ENCODE measurements at regions not wholly inside any gene's neighbourhood (a gene's known extent, or its start where the extent isn't known, plus 50 kb on each side); places are given as distances from the start of the nearest gene placed in this dataset.

DNA sequence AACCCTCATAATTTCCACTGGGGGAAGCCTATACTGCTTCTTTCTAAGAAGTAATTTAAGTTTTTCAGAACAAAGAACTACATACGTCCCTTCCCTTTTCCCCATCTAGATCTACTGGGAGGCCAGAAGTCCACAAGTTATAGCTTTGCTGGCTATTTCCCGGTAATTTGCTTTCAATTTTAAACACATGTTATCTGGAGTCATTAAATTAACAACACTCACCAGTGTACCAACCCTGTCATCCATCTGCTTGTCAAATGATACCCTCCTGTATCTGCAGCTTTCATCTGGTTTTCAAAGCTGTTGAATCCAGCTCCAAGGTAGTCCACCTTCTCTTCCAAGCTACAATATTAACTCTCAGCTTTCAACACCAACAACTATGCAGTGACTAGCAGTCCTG is 466.7 kb upstream of the PKN2 start:
- no peak for DNase-seq (ENCODE audit: low read depth in 2 of 2)

DNA sequence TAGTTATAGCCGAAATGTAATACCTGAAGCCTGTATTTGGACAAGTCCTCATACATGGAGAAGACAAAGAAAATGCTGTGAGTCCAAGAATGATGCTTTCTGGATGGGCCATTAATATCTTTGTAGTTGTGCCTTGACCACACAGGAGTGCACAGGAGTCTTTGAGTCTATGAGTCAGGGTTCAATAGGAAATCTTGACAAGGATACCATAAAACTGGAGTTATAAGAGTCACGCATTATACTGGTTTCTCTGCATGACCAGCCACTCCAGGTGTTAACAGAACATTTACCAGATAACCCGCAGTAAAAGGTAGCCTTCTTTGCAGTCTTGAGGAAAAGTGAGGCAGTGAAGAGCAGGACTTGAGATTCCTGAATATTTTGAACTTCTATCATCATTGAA is 464.6 kb upstream of the PKN2 start:
- DNase-seq (ENCODE audit: low read depth in 2 of 2), result no peak

DNA sequence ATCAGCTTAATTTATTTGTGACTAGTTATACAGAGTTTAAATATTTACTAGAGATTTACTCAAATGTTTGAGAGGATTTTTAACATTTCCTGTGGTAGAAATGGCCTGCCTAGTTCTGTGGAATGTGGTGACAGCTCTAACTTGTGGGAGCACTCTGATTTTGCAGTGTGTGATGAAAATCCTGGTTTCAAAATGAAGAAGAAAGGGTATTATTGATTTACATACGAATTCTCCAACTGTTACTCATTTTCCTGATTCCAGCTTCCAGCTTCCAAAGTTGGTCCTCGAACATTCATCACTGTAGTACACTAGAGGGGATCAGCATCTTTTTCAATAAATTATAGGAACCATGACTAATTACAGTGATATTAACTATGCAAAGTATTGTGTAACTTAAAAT is 462.7 kb upstream of the PKN2 start:
- DNase-seq (ENCODE audit: low read depth in 2 of 2), result no peak

DNA sequence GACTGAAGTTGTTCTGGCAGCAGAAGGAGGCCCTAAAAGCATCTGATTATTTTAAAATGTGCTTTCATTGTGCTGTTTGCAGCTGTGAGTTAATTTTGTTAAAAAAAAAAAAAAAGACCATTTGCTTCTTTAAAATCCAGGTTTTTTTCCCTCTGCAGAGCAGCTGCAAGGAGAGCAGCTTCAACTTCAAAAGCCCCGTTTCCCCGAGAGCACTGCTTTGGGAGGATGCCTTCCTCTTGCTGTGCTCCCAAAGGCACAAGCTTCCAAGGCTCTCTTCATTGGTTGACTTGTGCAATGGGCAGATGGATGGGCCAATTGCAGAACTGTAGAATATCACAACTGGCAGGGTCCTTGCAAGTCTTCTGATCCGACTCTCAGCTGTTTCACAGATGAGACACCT is 459.2 kb upstream of the PKN2 start:
- no peak for DNase-seq (ENCODE audit: low read depth in 2 of 2)

DNA sequence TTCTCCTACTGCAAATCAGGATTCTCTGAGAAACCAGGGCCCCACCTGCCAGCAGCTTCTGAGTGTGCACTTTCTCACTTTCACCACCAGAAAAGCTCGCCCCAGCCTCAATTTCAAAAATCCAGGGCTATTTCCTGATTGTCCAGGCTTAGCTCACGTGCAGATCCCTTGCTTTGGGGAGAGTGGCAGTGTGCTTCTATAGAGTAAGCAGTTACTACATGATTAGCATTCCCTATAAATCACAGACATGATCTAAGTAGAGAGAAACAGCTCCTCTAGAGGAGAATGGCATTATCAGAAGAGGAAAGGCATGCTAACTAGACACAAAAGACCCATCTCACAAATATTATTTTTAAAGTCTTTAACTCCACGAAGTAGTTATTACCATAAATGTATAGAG is 456.0 kb upstream of the PKN2 start:
- DNase-seq (ENCODE audit: low read depth in 2 of 2), result no peak

DNA sequence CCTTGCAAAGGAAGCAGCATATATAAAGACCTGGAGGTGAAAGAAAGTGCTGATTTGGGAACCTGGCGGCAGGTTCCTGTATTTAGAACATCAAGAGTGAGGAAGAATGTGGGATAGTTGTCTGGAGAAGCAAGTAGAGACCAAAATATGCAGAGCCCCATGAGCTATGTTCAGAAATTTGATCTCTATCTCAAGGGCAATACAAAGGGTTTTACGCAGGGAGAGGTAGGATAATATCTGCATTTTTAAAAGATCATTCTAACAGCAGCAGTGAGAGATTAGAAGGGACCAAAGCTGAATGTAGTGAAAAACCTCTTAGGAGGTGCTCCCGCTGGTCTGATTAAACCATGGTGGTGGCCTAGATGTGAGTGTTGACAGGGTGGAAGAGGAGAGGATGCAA is 453.9 kb upstream of the PKN2 start:
- no peak for DNase-seq (ENCODE audit: low read depth in 2 of 2)

DNA sequence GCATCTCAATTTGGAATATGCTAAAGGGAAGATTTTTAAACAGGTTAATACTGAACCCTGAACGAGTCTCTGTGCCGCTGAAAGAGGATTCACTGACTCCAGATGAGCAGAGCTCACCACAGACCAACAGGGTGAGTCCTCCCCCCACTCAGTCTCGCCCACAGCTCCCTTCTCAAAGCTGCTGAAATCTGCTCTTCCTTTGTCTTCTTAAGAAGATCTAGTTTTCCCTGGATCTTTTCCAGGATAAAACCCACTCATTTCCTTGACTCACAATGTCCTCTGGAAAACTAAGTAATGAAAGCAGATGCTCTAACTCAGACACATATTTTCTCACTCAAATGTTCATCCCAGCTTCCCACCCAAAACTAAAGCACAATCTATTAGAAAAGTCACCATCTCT is 447.0 kb upstream of the PKN2 start:
- no peak for DNase-seq (ENCODE audit: low read depth in 2 of 2)

DNA sequence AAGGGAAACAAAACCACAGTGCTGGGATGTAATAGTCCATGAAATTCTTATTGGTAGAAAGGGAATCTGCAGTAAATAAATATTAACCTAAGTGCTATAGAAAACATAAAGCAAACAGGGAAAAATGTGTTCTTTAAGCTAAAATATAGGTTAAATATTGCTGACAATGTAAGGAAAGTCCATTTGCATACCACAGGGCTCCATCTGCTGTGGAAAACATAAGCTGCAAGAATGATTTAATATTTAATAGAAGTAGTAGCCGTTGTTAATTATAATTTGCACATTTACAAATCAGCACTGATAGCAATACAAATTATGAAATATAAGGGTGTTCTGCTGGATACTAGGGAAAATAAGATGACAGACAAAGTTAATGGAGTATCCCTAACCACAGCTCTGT is 444.9 kb upstream of the PKN2 start:
- no peak for DNase-seq (ENCODE audit: low read depth in 2 of 2)

DNA sequence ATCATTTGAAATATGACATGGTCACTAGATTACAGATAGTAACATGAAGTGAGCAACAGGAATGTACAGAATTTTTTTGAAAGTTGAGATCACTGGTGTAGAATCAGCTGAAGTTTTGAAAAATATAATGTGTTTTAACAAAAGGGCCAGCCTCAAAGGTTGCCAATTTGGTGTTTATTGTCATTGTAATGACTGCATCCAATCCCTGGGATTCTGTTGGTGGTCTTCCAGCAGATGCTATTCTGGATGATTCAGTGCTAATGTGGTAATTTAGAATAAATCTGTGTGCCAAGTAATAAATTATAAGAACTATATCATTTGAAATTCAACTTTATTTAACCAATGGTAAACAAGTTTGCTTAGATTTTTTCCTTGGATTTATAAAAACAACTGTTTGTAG is 436.4 kb upstream of the PKN2 start:
- no peak for DNase-seq (ENCODE audit: low read depth in 2 of 2)

DNA sequence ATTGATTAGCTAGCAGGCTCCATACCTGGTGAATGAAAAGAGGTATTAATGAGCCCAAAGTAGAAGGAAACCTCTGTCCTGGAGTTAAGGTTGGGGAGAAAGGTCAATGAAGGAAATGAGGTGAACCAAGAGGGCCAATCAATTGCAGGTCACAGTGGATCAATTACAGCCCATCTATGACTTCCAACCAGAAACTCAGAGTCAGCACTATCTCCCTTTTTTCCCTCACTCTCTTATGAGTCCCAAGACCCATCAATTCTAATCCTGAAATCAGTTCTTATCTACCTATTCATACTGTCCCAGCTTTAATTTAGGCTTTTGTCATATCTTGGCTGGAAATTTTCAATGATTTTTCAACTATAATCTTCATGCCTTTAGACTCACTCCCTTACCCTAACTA is 433.2 kb upstream of the PKN2 start:
- no peak for DNase-seq (ENCODE audit: low read depth in 2 of 2)

DNA sequence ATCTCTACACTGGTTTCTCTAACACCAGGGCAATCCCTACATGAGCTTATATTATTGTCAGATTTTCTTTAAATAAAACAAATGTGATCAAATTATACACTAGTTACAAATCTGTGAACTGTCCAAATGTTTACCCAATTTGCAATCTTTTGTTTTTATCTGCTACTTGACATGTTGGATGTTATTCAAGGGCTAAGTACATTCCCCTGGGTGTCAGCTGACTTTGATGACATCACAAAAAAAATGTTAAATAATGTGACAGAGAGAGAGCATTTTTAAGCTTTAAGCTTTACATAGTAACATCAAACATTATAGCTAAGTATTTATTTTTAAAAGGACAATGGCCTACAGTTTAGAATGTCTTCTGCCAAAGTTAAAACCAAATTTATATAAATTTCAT is 431.3 kb upstream of the PKN2 start:
- DNase-seq (ENCODE audit: low read depth in 2 of 2), result no peak

DNA sequence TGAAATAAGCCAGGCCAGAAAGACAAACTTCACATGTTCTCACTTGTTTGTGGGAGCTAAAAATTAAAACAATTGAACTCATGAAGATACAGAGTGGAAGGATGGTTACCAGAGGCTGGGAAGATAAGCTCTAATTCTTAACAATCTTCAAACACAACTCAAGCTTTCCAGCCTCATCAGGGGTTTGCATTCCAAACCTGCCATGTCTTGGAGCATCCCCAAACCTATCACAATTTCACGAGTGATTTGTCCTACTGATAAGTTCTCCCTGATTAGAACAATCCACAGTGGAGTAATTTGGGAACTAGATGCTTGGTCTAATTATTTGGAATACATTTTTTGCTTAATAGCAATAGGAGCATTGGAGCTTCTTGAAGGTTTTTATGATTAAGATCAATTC is 418.5 kb upstream of the PKN2 start:
- no peak for DNase-seq (ENCODE audit: low read depth in 2 of 2)

DNA sequence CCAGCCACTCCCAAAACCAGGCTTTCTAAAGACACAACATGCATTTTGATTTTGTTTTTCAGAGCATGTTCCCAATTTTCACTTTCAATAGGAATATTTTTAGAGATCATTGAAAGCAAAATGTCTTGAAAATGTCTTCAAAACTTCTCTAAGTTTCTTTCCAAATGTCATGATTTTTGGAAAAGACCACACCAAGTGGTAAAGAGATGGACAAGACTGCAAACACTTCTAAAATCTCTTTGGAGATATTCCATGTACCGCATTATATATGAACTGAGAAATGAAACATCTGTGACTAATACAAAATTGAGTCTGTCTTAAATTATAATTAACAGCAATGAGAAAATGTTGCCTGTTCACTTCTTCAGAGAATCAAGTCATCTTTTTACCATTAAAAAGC is 418.0 kb upstream of the PKN2 start:
- no peak for DNase-seq (ENCODE audit: low read depth in 2 of 2)

DNA sequence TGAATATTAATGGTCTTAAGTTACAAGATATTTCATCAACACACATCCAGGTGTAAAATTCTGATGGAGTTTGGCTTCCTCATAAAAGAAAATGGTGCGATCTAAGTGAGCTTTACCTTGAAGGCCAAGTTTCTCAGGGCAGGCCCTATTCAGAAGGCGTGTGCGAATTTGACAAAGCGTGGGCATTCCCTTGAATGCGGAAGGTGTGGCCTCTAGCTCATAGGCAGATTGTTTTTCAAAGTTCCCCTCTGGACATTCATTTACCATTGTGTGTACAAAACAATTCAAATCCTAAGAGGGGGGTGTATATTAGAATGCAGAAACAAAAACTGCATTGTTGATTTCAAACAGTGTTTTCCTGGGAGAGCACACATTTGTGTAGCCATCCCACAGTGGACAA is 411.9 kb upstream of the PKN2 start:
- DNase-seq (ENCODE audit: low read depth in 2 of 2), result no peak

DNA sequence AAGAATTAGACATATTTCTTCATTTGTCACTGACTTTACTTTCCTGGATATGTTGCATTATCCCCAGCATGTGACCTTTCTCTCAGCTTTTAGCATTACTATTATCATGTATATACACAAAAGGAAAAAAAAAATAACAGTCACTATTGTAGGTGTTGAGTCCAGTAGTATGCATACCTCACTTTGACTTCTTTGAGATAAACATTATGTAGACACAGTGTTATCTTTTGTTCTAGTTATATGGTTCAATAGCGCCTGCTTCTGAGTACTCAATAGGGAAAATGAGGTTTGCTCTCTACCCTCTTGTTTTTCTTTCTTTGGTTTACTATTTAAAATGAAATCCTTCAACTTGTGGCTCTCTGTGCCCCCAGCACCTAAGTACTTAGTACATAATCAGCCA is 409.6 kb upstream of the PKN2 start:
- no peak for DNase-seq (ENCODE audit: low read depth in 2 of 2)

DNA sequence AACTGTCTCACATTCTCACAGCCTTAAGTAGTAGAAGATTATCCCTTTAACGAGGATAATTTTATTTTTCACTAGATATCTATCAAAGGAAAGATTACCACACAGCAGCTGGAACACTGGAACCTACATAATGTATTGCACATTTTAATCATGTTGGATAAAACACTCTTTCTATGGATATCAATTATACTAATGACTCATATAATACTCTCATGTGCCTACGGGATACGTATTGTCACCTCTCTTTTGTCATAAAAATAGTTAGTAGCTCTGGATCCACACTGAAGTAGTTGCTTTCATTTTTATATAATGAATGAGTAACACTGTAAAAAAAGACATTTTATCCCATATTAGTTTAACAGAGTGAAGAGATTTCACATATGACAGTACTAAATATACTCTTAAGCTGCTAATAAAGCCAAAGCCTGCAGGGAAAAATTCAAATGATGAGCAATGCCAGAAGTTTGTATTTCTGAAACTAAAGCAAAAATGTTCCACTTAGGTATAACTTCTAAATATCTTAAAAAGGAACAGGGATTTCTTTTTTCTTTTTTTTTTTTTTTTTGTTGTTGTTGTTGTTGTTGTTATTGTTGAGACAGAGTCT is 408.7 kb upstream of the PKN2 start:
- no peak for DNase-seq (ENCODE audit: low read depth in 2 of 2)

DNA sequence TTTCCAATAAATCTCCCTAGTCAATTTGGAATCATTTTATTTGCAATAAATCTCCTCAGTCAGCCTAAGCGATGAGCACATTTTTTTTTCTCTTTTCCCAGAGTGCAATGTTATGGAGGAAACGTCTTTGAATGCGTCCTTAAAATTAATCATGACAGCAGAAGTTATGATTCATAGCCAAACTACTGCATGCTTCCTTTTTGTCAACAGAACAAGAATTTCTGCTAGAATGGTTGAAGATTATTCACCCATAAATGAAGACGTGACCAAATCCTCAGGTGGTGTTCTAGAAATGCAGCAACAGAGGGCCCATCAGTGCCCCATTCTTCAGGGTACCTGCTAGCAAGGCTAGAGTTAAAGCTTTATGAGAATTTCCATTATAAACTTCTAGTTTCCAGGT is 407.9 kb upstream of the PKN2 start:
- DNase-seq (ENCODE audit: low read depth in 2 of 2), result no peak

DNA sequence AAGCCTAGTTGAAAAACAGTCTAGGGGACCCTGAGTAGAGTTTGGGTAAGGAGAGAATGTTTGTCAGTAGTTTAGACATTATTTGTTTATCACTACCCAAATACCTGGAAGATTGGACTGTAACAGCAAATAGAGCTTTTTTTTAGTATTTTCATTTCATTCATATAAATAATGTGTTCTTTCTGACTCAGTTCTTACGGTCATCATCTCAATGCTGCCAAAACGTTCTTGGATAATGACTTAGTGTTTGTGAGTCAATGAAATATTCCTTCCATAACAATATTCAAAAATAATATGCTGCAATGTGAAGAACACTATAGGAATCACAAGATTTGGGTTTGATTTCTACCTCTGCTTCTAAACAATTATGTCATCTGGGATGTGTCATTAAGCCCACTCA is 400.0 kb upstream of the PKN2 start:
- DNase-seq (ENCODE audit: low read depth in 2 of 2), result no peak

DNA sequence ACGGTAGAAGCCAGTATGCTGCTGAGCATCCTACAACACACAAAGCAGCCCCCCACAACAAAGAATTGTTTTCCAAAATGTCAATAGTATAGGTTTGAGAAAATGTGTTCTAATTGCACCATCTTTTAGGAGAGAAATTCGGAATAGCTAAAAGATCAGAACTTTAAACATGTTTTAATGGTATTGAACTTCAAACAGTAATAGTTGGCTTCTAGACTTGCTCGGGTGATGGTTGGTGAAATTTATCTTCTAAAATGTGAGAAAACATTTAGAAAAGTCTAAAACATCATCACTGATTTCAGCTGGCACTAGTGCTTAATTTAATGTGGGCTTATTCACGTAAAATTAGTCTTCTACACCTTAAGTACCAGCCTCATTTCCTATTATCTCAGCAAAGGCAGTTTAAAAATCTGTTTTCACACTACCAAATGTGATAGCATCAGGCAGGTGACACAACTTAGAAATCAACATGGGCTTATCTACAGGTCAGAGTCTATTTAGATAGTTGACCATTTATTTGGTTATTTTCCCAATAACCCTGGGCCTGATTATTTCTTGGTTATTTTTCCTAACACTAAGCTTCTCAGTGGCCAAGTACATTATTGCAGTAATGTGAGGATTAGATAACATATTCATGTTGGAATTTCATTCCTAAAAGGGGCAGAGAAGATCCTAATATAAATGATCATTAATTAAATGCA is 399.3 kb upstream of the PKN2 start:
- DNase-seq (ENCODE audit: low read depth in 2 of 2), result no peak

DNA sequence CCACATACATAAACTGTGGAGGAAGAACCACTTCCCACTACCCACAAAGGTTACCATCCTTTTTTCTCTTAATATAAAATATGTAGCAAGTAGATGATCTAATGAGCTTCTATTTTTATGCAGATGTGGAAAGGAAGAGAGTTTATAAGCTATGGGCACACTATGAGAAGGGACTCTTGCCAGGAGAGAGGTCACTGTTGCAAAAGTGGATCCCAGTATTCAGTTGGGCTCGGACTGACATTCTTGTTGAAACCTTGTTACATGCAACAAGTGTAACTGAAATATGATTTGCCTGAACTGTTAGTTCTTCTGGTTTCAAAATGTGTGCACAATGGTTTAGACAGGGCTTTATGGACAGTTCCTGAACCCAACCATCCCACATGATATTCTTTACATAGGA is 397.4 kb upstream of the PKN2 start:
- no peak for DNase-seq (ENCODE audit: low read depth in 2 of 2)

DNA sequence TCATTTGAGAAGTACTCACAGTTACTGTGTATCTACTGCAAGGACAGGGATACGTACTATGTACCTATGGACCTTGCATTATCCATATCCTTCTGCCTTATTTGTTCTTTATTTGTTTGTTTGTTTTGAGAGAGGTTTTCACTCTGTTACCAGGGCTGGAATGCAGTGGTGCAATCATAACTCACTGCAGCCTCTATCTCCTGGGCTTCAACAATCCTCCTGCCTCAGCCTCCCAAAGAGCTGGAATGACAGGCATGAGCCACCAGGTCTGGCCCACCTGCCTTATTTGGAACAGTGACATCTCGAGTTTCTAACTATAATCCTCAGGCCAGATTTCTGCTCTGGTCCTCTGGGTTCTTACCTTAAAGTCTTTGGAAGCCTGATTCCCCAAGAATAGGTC is 395.5 kb upstream of the PKN2 start:
- DNase-seq (ENCODE audit: low read depth in 2 of 2), result no peak

DNA sequence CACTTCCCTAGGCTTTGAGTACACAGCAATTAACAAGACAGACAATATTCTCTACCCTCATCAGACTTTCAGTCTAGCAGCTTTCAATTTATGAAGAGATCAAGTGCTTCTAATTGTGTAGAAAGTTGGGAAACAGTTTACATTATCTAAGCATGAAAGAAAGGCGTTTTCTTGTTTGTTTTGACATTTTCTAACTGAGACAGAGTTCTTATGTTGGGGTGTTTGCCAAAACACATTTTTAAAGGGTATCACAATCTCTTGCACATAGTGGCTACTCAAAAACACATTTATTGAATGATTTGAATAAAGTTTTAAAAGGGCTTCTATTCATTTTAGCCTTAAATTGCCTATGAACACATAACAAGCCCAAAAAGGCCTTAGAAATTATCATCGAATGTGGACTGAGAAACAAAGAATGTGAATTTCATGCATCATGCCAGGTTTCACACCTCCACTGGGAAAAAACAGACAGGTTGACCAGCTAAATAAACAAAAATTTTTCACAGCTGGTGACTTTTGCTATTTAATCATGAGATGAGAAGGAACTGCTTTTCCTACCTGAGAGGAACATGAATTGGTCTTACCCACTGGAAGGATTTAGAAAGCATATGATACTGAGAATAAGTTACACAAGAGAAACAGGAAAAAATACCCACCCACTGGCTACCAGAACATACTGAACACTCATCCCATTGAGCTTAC is 394.5 kb upstream of the PKN2 start:
- DNase-seq (ENCODE audit: low read depth in 2 of 2), result no peak

DNA sequence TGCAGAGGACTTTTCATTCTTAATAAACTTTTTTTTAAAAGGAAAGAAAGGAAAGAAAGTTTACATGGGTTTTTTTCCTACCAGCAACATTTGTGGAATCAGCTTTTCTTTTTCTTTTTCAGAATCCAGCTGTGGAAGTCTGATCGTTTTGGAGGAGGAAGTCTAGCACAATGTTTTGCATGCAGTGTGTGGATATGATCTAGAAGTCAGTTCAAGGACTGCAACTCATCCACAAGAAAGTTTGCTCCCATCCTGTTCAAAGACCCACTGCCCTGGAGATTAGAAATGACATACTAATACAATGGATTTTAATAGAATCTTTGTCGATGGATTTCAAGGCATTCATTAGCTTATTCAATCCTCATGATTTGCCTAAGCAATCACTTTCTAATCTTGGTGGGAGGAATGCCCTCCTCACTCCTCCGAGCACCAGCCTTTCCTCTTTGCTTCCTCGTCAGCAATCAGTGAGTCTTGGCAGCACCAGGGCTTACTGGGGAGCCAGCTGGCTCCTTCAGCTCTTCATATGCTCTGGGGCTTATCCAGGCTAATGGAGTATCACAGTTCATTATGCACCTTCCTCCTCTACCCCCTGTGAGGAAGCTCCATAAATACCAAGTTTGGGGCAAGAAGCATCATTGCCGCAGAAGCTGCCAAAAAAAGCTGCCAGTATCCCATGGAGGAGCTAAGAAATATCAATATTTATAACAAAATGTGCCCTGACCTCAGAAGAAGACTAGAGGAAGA is 392.3 kb upstream of the PKN2 start:
- DNase-seq (ENCODE audit: low read depth in 2 of 2), result no peak
